Renal cortex interstitium (tissue), 11 donors: ENCODE measurements at regions not wholly inside any gene's neighbourhood (a gene's known extent, or its start where the extent isn't known, plus 50 kb on each side); places are given as distances from the start of the nearest gene placed in this dataset.

Experiments used
- DNase-seq, 11 donors: peaks; one replicate each; pipeline ENCODE4 v3.0.0-alpha.2; 2013; ENCODE audit warnings: low read depth in 9 of 11, low spot score in 4 of 11; ENCODE audit errors: extremely low read depth in 1 of 11

DNA sequence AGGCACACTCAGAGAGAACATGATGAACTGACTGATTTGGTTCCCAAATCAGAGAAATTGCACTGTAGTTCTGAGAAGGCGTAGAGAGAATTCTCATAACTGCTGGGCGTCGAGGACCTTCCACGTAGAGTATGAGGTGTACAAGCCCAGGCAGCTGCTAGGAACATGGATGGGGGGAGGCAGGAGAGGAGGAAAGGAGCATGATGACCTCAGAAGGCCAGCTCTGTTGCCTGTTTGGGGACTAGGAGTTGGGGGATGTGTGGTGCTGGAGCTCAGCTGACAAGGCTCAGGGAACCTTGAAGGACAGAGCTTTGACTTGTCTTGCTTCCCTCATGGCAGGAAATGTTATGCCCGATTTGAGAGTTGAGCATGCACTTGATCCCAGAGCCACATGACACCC lies 485.4 kb downstream of the IRX1 start:
- no peak for DNase-seq

DNA sequence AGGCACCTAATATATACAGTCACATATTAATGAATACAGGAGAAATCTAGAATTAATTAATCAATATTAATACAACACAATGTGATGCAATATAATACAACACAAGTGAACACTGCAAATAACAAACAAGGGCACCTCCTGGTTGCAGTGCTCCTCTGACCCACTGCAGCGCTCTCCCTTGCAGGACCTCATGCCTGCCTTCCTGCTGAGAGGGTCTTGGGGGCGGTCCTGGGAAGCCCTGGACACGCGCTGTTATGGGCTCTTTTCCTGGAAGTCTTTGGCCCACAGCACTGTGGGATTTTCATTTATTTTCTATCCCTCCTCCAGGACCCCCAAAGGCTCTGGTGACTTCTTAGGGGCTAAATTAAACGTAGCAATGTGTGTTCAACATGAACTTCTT lies 485.8 kb downstream of the IRX1 start:
- DNase-seq, result no peak

DNA sequence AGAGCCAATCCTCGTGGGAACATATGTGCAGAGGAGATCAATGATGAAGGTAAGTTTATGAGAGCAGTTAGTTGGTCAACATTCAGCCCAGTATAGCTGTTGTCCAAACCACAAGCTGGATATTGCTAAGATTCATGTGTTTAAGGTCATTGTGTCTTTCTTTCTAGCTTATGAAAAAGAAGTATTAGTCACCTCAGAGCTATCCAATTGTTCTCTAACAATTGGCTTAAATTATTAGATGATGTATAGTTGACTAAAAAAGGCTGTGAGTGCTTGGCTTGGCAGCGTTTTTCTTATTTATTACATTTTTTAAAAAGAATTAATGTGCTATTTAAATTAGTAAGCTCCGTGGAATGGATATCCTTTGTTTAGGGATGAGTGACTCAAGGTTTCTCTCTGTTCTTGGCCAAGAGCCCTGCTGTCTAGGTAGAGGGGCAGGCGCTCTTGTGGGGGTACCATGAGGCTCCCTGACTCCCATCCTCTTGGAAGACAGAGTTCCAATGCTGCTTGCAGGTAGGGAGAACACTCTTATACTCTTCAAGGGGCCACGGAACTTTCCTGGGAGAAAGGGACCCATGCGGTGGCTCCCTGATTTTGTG lies 487.4 kb downstream of the IRX1 start:
- DNase-seq, result no peak

DNA sequence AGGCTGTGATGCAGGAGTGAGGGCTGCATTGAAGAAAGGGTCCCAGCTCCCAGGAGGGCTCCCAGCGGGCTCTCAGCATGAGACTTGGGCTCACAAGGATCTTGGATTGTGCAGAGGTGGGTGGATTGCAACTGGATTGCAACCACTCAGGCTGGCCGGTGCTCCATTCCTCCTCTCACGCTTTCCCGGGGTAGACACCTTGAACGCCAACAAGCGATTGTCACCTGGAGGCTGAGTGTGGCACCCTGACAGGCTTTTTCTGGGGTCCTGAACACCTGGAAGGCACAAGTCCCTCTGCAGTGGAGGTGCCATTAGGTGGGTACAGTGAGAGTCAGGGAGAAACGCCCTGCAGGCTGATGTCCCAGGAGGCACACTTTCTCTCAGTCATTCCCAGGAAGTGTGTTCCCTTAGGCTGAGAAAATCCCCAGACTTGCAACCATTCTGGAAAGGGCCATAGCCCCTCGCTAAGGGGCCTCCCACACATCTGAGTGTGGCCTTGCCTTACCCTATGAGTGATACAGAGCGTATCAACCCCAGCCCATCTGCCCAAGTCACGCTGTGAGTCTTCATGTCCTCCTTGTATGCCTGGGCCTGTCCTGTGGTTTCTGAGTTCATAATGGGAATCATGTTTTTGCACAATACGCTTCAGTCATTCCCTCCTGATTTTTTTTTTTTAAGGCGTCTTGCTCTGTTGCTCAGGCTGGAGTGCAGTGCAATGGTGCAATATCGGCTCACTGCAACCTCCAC lies 488.1 kb downstream of the IRX1 start:
- DNase-seq, result no peak

DNA sequence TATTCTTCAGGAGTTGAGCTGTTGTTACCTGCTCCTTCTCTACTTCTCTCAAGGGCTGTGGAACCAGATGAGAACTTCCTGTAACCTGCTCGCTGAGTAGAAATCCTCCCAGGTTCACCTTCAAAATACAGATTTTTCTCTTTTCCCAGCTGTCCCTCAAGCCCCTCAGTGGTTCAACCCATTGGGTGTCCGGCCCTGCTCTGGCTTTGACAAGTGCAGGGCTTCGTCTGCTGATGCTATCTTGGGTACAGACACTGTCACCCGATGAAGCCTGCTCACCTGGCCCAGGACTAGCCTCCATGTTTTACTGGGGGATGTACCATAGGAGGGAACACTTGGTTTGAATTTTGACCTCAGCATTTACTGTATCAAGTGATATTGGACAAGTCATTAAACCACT lies 490.4 kb downstream of the IRX1 start:
- DNase-seq, result no peak

DNA sequence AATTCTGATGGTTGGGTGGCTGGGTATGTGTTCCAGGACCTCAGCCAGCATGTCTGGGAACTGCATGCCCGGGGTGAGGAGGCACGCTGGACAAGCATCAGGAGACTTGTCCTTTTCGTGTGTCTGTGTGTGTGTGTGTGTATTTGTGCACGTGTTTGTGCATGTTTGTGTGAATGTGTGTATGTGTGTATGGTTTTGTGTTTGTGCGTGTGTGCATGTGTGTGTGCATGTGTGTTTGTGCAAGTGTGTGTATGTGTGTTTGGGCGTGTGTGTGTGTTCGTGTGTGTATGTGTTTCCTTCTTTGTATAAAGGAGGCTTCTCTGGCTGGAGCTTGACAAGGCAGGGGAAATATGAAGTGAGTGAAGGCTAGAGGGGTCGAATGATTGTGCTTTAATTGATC lies 491.5 kb downstream of the IRX1 start:
- no peak for DNase-seq

DNA sequence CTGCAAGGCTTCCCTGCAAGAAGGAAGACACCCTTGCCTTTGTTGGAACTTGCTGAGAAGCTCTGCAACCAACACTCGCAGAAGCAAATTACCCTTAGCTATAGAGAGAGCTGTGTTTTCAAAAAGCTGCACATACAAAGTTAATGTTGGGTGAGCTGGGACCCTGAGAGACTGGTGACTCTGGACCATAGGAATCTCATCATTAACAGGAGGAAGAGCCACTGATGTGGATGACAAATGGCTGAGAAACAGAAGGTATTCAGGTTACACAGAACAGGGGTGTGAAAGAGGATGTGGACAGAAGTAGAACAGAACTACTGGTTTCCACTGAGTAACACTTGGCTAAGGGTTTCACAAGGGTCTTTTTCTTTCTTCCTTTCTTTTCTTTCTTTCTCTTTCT lies 493.5 kb downstream of the IRX1 start:
- DNase-seq, result no peak

DNA sequence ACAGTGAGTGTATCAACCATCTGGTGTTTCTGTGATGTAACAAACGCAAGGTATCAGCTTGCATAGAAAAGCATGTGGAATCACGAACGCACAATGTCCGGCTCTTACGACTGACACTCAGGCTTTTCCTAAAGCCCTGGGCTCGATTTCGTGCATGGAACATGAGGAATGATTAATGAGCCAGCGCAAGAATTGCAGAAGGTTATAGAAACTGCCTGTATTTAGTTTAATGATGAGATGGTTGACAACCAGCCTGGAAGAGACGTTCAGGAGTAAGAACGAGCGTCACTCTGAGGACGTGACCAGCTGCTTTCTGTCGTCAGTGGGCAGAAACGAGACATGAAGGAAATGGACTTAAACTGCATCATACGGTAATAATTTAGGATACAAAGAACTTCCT lies 497.6 kb downstream of the IRX1 start:
- no peak for DNase-seq

DNA sequence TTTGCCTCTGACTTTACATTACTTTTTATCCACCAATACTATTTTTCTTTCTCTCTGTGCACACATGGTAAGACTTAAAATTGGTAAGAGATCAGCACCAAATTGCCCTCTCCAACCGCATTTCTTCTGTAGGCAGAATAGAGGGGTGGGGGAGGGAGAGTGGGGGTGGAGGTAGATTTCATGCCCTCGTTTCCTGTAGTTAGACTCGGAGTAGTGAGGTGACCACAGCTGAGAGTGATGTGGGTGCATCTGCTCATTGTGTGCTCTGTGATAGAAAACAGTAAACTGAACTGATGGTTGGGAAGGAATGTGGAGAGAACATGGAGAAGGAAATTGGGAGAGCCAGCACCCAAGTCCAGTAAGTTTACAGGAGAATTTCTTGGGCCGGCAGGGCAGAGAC lies 498.3 kb downstream of the IRX1 start:
- DNase-seq, result no peak

DNA sequence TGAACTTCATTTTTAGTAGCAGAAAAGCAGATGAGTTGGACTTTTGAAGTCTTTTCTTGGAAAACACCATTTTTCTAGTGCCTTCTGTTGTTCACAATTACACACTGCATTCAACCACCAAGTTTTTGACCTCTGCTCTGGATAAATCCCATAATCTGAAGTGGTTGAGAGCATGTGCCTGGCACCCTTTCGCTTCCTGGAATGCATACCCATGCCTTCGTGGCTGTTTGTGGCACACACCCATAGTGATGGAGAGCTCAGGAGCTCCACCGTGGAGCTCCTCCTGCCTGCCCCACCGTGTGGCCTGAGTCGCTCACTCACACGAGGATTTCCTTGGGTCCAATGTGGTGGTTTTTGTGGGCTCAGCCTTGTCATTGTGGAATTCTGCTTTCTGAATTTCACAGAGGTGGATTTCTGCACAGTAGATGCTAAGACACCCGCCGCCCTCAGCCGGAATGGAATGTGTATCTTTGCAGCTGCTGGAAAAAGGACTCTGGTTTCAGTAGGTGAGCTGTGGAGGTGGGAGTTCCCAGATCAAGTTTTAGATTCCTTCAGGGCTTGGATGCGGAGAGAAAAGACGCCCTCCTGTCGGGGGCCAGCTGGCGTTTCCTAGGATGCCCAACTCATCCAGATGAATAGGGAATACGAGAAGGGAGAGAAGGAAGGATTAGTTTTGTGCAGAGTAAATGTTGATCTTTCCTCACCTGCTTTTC lies 500.4 kb downstream of the IRX1 start:
- peak in 10 of 11 donors; percentile 8 to 59 (median 28) for DNase-seq

DNA sequence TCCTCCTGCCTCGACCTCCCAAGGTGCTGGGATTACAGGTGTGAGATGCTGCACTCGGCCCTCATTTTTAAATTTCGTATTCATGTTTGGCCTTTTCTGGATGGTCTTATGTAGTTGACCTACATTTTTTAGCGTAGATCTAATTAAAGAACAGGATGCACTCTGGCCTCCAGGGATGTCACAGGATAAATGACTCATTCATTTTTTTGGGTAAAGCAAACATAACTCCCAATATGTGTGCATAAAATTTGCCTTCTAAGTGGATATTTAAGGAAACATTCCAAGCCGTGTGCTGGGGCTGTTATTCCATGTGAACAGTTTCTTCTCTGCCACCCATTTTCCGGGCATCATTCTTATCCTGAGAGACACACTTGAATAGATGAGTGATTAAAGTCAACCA lies 501.6 kb downstream of the IRX1 start:
- DNase-seq, result no peak

DNA sequence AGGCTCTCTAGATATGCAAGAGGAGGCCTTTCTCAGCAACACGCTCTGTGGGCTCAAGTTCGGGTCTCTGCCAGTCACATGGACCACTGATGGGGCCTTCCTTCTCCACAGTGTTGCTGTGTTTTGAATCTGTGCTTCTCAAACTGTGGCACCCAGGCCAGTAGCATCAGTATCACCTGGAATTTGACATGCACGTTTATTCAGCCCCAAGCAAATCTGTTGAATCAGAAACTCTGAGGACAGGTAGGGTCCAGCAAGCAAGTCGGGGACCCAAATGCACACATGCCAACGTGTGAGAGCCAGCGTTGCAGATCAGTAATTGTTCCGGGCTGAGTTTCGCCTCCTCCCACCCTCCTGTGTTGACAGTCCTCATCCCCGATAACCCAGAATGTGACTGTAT lies 502.6 kb downstream of the IRX1 start:
- no peak for DNase-seq

DNA sequence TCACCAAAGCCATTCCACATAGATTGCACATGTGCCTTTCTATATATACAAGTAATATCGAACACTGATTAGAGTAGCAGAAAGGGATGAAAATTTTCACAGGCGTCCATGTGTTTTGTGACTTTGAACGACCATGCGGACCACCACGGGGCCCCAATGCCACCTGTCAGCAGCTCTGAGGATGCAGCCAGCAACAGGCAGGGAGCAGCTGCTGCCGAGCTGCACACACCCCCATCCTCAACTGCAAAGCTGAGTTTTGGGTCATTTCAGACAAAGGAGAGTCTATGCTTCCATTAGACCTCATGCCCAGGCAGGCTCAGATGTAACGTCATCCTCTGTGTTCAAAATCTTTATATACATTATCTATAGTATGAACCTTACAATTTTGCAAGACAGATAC lies 503.8 kb downstream of the IRX1 start:
- no peak for DNase-seq

DNA sequence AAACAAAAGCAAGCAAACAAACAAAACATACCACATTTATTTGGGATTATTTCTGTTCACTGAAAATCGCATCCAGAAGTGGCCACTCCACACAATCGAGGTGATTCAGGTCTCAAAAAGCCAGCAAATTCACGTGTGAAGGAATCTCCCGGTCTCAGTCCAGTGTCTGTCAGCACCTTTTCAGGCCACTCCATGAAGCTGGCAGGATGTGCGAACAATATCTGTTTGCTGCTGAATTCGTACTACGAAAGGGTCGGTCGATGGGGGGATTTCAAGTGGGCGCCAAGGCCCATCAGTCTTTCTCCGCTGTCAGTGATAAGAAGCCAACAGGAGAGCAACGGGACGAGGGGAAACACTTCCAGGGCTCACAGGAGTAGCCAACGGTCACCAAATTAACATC lies 505.1 kb downstream of the IRX1 start:
- no peak for DNase-seq

DNA sequence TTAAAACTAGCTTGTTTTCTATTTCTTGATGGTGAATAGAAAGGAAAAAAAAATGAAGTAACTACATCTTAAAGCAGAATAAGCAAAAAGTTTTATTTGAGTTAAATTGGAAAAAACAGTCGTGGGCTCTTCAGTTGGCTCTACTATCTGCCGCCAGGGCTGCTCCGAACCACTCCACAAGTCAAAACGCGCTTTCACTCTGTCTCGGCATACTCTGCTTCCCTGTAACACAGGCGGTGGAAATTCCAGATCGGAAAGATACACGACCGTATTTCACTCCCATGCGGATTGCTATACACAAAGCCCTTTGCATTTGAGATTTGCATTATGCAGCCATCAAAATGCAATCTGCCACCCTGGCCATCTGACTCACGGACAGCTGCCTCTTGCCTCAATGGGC lies 505.6 kb downstream of the IRX1 start:
- DNase-seq, result no peak

DNA sequence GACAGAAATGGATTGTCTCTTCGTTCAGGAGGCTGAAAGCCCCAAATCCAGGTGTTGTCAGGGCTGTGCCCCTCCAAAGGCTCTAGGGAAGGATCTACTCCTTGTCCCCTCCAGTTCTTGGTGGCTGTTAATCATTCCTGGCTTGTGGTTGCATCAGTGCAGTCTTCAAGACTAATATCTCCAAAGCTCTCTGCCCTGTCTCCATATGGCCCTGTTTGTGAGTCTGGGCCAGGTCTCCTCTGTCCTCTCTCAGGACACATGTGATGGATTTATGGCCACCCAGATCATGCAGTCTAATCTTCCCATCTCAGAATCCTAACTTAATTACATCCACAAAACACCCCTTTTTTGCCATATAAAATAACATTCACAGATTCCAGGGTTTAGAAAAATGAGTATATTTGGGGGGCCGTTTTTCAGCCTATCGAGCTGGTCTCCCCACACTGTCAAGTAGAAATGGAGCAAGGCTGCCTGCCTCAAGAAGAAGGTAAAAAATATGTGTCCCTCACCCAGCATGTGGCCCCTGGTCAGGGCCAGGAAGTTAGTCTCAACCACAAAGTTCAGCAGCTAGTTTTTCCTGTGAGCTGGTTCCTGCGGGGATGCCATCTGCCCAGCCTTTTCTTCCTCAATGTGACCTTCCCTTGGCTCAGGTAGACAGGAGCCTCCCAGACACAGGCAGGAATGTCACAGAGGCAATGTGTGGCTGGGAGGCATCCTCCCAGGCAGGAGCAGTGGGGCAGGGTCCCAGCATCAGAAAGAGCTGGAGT lies 509.4 kb downstream of the IRX1 start:
- no peak for DNase-seq

DNA sequence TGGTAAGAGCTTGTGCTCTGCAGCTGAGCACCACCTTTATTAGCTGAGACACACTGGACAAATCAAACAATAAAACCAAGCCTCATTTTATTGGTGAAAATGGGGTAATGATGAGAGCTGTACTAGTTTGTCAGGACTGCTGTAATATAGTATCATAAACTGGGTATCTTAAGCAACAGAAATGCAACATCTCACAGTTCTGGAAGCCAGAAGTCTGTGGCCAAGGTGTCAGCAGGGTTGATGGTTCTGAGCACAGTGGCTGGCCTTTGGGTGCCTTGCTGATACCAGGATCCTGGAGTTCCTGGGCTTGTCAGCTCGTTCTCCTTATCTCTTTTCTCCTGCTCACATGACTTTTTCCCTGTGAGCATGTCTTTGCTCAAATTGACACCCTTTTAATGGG lies 513.1 kb downstream of the IRX1 start:
- DNase-seq, result no peak

DNA sequence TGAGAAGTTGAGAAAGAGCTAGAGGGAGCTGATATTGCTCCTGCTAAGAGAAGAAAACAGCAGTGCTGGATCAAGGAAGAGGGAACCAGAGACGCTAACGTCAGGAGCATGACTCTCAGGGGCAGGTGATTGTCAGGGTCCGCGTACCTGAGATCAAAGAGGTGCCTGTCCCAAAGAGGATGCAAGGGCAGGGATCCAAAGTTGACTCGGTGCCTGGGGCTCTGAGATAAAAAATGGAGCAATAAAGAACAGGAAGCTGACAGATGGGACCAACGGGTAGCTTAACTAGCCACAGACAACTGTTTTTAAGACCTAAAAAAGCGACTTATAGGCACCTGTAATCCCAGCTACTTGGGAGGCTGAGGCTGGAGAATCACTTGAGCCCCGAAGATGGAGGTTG lies 517.8 kb downstream of the IRX1 start:
- no peak for DNase-seq

DNA sequence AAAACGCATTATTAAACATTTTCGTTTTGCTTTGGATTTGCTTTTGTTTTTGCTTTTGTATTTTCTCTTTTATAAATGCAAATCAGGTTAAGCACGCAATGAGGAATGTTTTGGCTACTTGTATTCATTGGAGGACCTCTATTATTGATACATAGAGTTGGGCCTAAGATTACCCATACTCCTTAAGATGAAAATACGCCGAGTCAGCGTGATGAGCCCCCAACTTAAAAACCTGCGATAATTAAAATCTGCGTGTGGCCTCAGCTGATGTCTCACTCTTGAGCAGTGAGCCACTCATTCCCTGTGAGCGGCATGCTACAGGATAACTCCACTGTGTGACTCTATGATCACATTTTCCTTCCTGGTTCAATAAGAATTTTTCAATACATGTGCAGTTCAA lies 518.3 kb downstream of the IRX1 start:
- DNase-seq, result no peak

DNA sequence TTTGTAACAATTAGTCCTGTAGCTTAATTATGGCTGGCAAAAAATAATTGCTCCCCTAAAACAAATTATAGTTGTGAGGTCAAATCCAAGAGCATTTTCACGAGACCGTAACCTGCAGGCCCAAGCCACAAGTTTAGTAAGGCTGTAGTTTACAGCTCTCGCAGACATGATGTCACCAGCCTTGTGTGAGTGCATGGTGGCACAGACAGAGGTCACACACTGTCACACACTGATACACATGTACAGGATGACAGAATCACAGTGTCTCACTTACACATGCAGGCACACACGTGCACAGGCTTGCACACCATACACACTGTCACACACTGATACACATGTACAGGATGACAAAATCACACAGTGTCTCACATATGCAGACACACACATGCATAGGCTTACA lies 518.8 kb downstream of the IRX1 start:
- no peak for DNase-seq
